ENCODE measurements at regions not wholly inside any gene's neighbourhood (a gene's known extent, or its start where the extent isn't known, plus 50 kb on each side); places are given as distances from the start of the nearest gene placed in this dataset.
A peak's percentile ranks its signal among the peaks of the same experiment; 100 is the strongest.

GRCh38 chr2:2699121-2699505, 368.0 kb upstream of the MYT1L start:
- no peak for TF ChIP-seq EZH2phosphoT487 (IDR thresholded peaks at IDR 0.05; ENCODE audit: borderline replicate concordance, low read depth, low read length)
- TF ChIP-seq CTCF (conservative IDR thresholded peaks at IDR 0.05; ENCODE audit: low read length) = no peak
- BruUV-seq (replicated peaks) = no TSS peak
- intact Hi-C loops (cut with micrococcal nuclease; ENCODE audit: unreplicated experiment) = no loop called here
- H2AFZ ChIP-seq (ENCODE audit: low read length) = no peak overlapping the region
- no peak for DNase-seq (ENCODE audit: low spot score)
- no peaks in the 10 kb centered on the region for H3K9me3 ChIP-seq (ENCODE audit: low read length)
- no peak overlapping the region for H3K27ac ChIP-seq (ENCODE audit: low read depth, low read length, poor library complexity, severe bottlenecking)
- no peaks in the 10 kb centered on the region for H3K79me2 ChIP-seq (ENCODE audit: insufficient read depth, low read depth, low read length)
- no peaks in the 10 kb centered on the region for H4K20me1 ChIP-seq (ENCODE audit: insufficient read depth, low read length)
- ChIA-PET CTCF (ENCODE audit: unreplicated experiment) (no interaction called here), POLR2A (no interaction called here)
- no peaks in the 10 kb centered on the region for H3K36me3 ChIP-seq (ENCODE audit: insufficient read depth, low read length)
- H3K9me2 ChIP-seq (ENCODE audit: insufficient read depth, low read length) = no peaks in the 10 kb centered on the region
- H3K4me3 ChIP-seq (ENCODE audit: low read depth, low read length, poor library complexity, severe bottlenecking) = no peak overlapping the region
- H3K4me2 ChIP-seq (ENCODE audit: low read length) = no peak overlapping the region
- H3K4me1 ChIP-seq (ENCODE audit: insufficient read depth, low read length, poor library complexity, severe bottlenecking) = no peaks in the 10 kb centered on the region

GRCh38 chr2:2698182-2699120, 367.4 kb upstream of the MYT1L start:
- Histone ChIP-seq H3K4me3 (ENCODE audit: low read depth, low read length, poor library complexity, severe bottlenecking) (no peak overlapping the region), H3K27ac (ENCODE audit: low read depth, low read length, poor library complexity, severe bottlenecking) (no peak overlapping the region), H3K36me3 (ENCODE audit: insufficient read depth, low read length) (no peaks in the 10 kb centered on the region), H3K4me2 (ENCODE audit: low read length) (no peak overlapping the region), H3K9me2 (ENCODE audit: insufficient read depth, low read length) (no peaks in the 10 kb centered on the region), H2AFZ (ENCODE audit: low read length) (no peak overlapping the region), H3K79me2 (ENCODE audit: insufficient read depth, low read depth, low read length) (no peaks in the 10 kb centered on the region), H3K4me1 (ENCODE audit: insufficient read depth, low read length, poor library complexity, severe bottlenecking) (no peaks in the 10 kb centered on the region), H3K9me3 (ENCODE audit: low read length) (no peaks in the 10 kb centered on the region), H4K20me1 (ENCODE audit: insufficient read depth, low read length) (no peaks in the 10 kb centered on the region)
- BruUV-seq (replicated peaks) = no TSS peak
- ChIA-PET POLR2A (no interaction called here), CTCF (ENCODE audit: unreplicated experiment) (interaction anchor here (0.6 kb wide), 1 partner anchor 472 kb away, joined by 3 read pairs; no protein-coding TSS in a partner anchor)
- TF ChIP-seq CTCF (conservative IDR thresholded peaks at IDR 0.05; ENCODE audit: low read length) (peak; percentile 74), EZH2phosphoT487 (IDR thresholded peaks at IDR 0.05; ENCODE audit: borderline replicate concordance, low read depth, low read length) (no peak)
- intact Hi-C loops (cut with micrococcal nuclease; ENCODE audit: unreplicated experiment) = no loop called here
- peak; percentile 37 for DNase-seq (ENCODE audit: low spot score)
